ENCODE measurements at regions not wholly inside any gene's neighbourhood (a gene's known extent, or its start where the extent isn't known, plus 50 kb on each side); places are given as distances from the start of the nearest gene placed in this dataset.

DNA sequence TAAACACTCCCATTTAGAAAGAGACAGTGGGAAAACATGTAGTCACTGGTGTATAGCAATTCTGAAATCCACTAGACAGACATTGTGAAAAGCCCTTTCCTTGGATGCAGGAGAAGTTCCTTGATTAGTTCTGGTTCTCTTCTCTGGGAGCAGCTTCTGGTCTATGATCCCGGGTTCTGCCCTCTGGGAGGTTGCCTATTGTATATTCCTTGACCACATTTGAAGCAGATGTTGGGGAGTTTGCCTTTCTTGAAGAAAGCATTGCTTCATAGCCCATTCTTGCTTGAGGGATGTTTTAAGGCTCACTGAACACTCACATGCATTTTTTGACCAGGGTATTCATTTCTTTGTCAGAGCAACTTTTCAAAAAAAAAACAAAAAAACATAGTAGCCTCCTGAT lies 211.9 kb downstream of the NDFIP2 start:
- BruUV-seq (replicated peaks) = no TSS peak
- ChIA-PET CTCF (no interaction called here), POLR2A (no interaction called here)

More for the DNA sequence above, 211.9 kb downstream of the NDFIP2 start:
- Histone ChIP-seq H3K4me3 (replicated peaks in 1 of 2; ENCODE audit: low read depth in 1 of 2, low read length in 2 of 2) (no peak overlapping the region), H3K4me1 (ENCODE audit: control insufficient read depth in 1 of 2, insufficient read depth in 2 of 2, low read length in 2 of 2) (no peaks in the 10 kb centered on the region), H3K36me3 (ENCODE audit: control insufficient read depth in 1 of 2, insufficient read depth in 2 of 2, low read length in 2 of 2) (no peaks in the 10 kb centered on the region), H4K20me1 (ENCODE audit: insufficient read depth) (no peaks in the 10 kb centered on the region), H3K9me2 (ENCODE audit: insufficient read depth) (no peaks in the 10 kb centered on the region), H3K79me2 (ENCODE audit: insufficient read depth, low read length) (no peaks in the 10 kb centered on the region), H3K27ac (ENCODE audit: low read depth, low read length) (no peak overlapping the region), H3K9me3 (ENCODE audit: control insufficient read depth in 1 of 2, insufficient read depth in 1 of 2, low read depth in 1 of 2, low read length in 2 of 2) (no peaks in the 10 kb centered on the region), H3K27me3 (ENCODE audit: insufficient read depth, low read length) (no peaks in the 10 kb centered on the region), H3K4me2 (ENCODE audit: low read length) (no peak overlapping the region), H2AFZ (ENCODE audit: low read depth, low read length, poor library complexity, severe bottlenecking) (no peak overlapping the region), H3K9ac (ENCODE audit: low read length) (no peak overlapping the region)
- intact Hi-C loops (cut with micrococcal nuclease) = no loop called here
- RAD21 ChIA-PET (ENCODE audit: low non-redundant PET in 1 of 2, low total read pairs in 2 of 2, uncharacterized antibody in 2 of 2, unreplicated experiment in 2 of 2) = no interaction called here
- ATAC-seq (no peak), DNase-seq (ENCODE audit: low read depth, low spot score) (no peak)
- no peak for TF ChIP-seq EZH2 (IDR thresholded peaks at IDR 0.05)
- TF ChIP-seq, protein P1, sequence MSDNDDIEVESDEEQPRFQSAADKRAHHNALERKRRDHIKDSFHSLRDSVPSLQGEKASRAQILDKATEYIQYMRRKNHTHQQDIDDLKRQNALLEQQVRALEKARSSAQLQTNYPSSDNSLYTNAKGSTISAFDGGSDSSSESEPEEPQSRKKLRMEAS (IDR thresholded peaks at IDR 0.05) = no peak
- no peak for TF ChIP-seq POLR2AphosphoS5 (IDR thresholded peaks at IDR 0.05; ENCODE audit: low read depth, low read length)
- no peak for TF ChIP-seq POLR2A (IDR thresholded peaks at IDR 0.05; ENCODE audit: borderline replicate concordance, extremely low read depth, insufficient read depth, insufficient read length)
- TF ChIP-seq, protein P2, sequence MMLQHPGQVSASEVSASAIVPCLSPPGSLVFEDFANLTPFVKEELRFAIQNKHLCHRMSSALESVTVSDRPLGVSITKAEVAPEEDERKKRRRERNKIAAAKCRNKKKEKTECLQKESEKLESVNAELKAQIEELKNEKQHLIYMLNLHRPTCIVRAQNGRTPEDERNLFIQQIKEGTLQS (IDR thresholded peaks at IDR 0.05) = no peak
- TF ChIP-seq, protein P3, sequence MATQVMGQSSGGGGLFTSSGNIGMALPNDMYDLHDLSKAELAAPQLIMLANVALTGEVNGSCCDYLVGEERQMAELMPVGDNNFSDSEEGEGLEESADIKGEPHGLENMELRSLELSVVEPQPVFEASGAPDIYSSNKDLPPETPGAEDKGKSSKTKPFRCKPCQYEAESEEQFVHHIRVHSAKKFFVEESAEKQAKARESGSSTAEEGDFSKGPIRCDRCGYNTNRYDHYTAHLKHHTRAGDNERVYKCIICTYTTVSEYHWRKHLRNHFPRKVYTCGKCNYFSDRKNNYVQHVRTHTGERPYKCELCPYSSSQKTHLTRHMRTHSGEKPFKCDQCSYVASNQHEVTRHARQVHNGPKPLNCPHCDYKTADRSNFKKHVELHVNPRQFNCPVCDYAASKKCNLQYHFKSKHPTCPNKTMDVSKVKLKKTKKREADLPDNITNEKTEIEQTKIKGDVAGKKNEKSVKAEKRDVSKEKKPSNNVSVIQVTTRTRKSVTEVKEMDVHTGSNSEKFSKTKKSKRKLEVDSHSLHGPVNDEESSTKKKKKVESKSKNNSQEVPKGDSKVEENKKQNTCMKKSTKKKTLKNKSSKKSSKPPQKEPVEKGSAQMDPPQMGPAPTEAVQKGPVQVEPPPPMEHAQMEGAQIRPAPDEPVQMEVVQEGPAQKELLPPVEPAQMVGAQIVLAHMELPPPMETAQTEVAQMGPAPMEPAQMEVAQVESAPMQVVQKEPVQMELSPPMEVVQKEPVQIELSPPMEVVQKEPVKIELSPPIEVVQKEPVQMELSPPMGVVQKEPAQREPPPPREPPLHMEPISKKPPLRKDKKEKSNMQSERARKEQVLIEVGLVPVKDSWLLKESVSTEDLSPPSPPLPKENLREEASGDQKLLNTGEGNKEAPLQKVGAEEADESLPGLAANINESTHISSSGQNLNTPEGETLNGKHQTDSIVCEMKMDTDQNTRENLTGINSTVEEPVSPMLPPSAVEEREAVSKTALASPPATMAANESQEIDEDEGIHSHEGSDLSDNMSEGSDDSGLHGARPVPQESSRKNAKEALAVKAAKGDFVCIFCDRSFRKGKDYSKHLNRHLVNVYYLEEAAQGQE (IDR thresholded peaks at IDR 0.05; ENCODE audit: low read depth) = no peak
- no peak for TF ChIP-seq ZNF274 (IDR thresholded peaks at IDR 0.05; ENCODE audit: low read depth, low read length)
- TF ChIP-seq YY1 (IDR thresholded peaks at IDR 0.05; ENCODE audit: extremely low read depth, insufficient replicate concordance, low read depth, low read length) = no peak
- TF ChIP-seq CBX3 (IDR thresholded peaks at IDR 0.05; ENCODE audit: low read depth) = no peak
- TF ChIP-seq RAD21 (IDR thresholded peaks at IDR 0.05; ENCODE audit: low read depth) = no peak
- no peak for TF ChIP-seq JUND (IDR thresholded peaks at IDR 0.05)
- no peak for TF ChIP-seq TCF7L2 (IDR thresholded peaks at IDR 0.05; ENCODE audit: borderline replicate concordance, extremely low read depth, insufficient read depth, insufficient read length)
- no peak for TF ChIP-seq SRF (IDR thresholded peaks at IDR 0.05; ENCODE audit: low read depth)
- no peak for TF ChIP-seq FOSL1 (IDR thresholded peaks at IDR 0.05; ENCODE audit: low read depth)
- no peak for TF ChIP-seq ELF1 (IDR thresholded peaks at IDR 0.05; ENCODE audit: borderline replicate concordance, low read depth)
- no peak for TF ChIP-seq ZFX (IDR thresholded peaks at IDR 0.05)
